HCEC 1CT (cell line): ENCODE measurements at regions not wholly inside any gene's neighbourhood (a gene's known extent, or its start where the extent isn't known, plus 50 kb on each side); places are given as distances from the start of the nearest gene placed in this dataset.
A peak's percentile ranks its signal among the peaks of the same experiment; 100 is the strongest.

ENCODE experiments used
- DNase-seq: peaks from one replicate; pipeline ENCODE4 v3.0.0-alpha.2; 2017

- no peak for DNase-seq
Observed at GRCh38 chr4:65845199-65845773, 175.0 kb upstream of the EPHA5 start.

- DNase-seq: no peak
Observed at GRCh38 chr4:65839164-65839931, 169.1 kb upstream of the EPHA5 start.

- no peak for DNase-seq
Observed at GRCh38 chr4:65834707-65835106, 164.4 kb upstream of the EPHA5 start.

DNA sequence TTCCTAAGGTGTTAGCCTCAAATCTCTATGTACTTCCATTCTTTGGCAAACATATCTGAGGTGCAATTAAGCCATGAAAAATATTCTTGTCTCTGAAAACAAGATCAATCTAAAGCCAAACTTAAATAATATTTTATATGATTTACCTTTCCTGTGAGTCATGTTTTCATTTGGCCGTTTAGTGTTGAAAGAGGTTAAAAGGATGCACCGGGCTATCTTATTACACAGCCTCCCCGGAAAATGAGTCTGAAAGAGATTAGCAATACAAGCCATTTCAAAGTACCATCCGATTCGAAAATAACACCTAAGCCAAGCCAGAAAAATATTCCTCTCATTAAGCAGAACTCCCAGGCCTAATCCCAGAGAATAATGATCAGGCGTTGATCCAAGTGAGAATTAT, 161.5 kb upstream of the EPHA5 start:
- no peak for DNase-seq

DNA sequence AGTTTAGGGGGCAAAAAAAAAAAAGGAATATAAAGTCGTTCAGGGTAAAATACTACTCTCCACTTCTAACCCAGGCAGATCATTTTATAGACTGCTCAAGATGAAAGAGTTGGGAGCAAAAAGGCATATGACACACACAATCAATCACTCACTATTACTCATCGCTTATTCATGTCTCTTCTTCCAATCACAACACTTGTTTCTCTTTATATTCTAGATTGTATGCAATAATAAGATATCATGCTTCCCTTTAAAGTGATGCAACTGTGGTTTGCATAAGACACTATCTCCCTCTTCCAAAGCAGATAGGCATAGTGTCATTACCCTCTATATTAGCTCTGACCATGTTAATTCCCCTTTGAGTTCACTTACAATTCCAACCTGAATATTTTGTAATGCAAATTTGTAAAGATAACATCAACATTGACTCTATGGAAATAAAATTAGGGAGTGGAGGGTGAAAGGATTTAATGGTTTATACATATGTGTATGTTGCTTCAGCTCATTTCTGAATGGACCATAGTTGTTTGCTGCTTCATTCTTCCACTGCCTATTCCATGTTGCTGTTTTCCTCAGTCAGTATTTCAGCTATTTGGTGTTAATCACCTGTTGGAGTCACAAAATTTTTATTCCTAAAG, 154.9 kb upstream of the EPHA5 start:
- peak; percentile 86 for DNase-seq

- no peak for DNase-seq
Observed at GRCh38 chr4:65819192-65819591, 148.9 kb upstream of the EPHA5 start.

DNA sequence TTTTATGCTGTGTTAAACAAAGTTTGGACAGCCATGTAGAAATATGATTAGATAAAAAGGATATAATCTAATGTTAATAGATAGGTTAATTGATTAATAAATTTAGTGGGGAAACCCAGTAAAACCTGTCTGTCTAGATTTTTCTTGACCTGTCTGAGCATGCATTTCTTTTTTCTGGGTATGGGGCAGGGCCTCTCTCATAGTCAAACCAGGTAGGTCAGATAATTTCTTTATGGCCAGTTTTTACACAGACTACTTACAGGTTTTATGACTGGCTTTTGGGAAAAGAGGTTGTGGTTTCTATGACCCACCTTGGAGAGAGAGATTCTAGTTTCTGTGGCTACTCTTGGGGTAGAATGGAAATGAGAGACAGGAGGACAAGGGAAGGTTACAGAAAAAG, 135.6 kb upstream of the EPHA5 start:
- DNase-seq: no peak

DNA sequence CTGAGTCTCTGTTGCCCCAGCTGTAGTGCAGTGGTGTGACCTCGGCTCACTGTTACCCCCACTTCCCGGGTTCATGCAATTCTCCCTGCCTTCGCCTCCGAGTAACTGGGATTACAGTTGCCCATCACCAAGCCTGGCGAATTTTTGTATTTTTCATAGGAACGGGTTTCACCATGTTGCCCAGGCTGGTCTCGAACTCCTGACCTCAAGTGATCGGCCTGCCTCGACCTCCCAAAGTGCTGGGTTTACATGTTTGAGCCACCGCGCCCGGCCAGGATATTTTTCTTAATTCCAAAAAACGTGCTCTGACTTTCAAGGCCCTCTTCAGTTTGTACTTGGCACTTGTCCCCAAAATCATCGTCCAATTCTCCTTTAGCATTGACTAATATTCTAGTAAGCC, 129.2 kb upstream of the EPHA5 start:
- DNase-seq: no peak

DNA sequence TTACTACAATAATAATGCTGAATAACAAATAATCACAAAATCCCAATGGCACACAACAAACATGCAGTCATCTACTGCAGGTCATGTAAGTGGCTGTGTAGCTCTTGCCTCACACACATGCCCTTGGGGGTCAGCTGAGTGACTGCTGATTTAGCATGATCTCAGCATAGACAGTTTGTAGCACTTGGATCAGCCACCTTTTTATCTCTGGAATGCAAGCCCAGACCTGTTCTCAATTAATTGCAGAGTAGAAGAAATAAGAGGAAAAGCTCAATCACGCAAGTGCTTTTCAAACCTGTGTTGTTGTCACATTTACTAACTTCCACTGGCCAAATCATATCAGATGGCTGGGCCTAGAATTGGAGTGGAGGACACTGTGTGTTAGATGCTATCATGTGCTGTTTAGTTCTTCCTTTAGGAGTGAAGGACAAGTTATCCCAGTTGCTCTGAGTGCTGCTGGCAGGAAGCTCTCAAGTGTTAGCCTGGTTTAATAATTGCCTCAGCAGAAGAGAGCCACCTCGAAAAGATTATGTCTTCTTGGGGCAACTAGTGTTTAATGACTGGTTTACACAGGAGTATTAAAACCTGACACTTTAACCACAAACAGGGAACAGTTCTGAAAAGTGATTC, 128.3 kb upstream of the EPHA5 start:
- no peak for DNase-seq

DNA sequence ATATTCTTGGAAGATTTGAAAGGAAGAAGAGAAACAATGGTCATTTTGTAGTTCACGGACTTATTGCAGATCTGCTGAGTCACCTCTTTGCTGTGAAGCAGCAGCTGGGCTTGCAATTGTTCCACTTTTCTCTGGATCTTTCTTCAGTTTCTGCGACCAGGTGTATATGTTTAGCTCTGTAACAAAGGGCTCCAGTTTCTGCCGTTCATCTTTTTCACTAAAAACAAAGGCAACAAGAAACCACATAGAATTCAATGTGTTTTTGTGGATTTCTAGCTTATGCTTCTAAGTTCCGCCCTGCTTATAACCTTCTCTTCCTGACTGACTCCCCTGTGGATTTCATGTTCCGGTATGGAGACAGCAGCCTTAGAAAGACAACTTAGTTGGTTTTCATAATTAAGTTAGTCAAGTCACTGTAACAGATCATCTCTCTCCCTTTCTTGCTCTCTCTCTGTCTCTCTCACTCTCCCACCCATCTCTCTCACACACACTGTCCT, 121.6 kb upstream of the EPHA5 start:
- no peak for DNase-seq

DNA sequence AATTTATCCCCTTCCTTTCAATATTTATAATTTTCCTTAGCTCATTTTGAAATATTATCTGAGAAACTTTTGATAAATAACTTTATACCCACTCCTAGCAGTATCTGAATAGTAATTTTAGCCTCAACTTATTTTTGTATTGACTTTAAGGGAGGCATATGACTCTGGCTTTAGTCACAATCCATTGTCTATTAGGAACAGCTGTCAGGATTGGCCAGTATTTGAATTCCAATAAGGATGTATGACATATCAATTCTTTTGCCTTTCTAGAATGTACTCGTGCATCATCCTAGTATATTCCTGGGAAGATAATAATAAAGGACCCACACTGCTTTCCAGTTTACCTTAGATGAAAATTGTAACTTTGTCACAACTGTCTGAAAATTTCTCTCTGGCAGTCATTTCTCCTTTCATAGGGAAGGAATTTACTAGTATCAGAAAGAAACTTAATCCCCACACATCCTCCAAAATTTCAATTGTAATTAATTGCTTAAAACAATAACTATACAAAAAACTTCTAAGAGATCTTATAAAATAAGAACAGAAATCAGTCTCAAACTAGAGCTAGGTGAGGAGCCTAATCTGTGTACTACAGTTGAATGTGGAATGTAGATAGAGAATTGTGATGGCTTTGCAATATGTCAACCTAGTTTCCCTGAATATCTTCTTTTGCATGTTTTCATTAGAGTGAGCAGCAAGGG, 121.0 kb upstream of the EPHA5 start:
- DNase-seq: peak; percentile 3

GRCh38 chr4:65789805-65790204, 119.5 kb upstream of the EPHA5 start:
- DNase-seq: no peak

- no peak for DNase-seq
Observed at GRCh38 chr4:65789341-65789740, 119.1 kb upstream of the EPHA5 start.

DNA sequence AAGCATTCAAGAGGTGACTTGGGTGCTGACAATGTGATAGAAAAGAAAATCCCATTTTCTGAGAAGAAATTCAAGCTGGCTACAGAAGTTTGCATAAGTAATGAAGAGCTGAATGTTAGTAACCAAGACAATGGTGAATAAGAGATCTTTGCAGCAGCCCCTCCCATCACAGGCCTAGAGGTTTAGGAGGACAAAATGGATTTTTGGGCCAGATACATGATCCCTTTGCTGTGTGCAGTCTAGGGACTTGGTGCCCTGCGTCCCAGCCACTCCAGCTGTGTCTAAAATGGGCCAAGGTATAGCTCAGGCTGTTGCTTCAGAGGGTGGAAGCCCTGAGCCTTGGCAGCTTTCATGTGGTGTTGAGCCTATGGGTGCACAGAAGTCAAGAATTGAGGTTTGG, 107.0 kb upstream of the EPHA5 start:
- DNase-seq: no peak

DNA sequence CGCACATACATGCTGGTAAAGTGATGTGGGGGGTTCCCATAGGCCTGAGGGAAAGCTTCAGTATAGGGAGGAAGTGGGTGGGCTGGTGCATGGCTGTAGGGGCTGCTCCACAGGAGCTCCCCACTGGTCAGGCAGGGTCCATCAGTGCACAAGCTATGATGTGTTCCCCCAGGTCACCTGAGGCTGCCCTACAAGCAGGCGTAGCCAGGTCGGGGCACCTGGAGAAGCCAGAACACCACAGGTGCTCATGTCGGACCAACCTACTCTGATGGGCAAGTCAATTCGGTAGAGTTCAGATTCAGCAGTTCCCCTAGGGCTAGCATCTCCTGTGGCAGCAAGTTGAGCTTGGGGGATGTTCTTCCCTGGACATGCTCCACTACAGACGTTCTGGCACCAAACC, 103.3 kb upstream of the EPHA5 start:
- no peak for DNase-seq

DNA sequence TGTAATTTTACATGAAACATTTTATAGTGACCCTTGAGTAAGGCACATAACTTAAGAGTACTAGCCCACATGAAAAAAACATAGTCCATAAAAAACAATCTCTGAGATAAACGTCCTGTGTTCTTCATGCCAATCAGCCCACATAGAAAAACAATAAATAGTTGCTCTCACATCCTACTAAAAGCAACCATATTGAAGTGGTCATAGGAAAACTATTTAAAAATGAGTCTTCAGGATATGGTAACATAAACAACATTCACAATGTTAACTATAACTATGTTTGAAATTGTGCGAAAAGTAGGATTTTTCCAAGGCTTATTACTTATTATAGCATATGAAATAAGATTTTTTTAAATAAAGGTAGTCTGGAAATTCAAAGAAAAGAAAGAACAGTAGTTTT, 77.1 kb upstream of the EPHA5 start:
- peak; percentile 73 for DNase-seq

GRCh38 chr4:65738134-65738533, 67.8 kb upstream of the EPHA5 start:
- no peak for DNase-seq

DNA sequence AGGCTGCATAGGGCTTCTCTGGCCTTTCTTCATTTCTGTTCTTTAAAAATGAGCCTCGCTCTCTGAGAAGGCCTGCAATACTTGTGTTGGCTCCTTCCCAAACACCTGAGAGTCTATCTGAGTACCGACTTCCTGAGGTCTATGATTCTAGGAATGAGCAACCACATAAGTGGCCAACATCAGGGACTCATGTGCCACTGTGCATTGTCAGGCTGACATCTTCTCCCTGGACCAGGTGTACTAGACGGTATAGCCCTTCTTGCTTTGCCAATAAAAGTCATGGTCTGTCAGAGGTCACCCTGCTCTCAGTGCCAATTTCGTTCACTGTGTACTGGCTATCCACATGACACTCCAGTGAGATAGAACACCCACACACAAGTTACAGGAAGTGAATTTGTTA, 67.4 kb upstream of the EPHA5 start:
- no peak for DNase-seq

DNA sequence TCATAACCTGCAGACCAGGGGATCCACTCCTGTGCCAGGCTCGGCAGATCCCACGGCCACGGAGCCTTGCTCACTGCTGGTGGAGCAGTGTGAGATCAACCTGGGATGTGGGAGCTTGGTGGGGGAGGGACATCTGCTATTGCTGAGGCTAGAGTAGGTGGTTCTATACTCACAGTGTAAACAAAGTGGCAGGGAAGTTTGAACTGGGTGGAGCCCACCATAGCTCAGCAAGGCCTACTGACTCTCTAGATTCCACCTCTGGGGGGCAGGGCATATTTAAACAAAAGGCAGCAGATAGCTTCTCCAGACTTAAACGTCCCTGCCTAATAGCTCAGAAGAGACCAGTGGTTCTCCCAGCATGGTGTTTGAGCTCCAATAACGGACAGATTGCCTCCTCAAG, 54.7 kb upstream of the EPHA5 start:
- no peak for DNase-seq
